GM19395 (cell line): ENCODE measurements at regions not wholly inside any gene's neighbourhood (a gene's known extent, or its start where the extent isn't known, plus 50 kb on each side); places are given as distances from the start of the nearest gene placed in this dataset.

Experiments used
- ATAC-seq: cut with Tn5 transposase; IDR thresholded peaks from one replicate; pipeline ENCODE4 v1.9.1; 2021; ENCODE audit warnings: mild to moderate bottlenecking, moderate library complexity; ENCODE audit not compliant: unreplicated experiment

DNA sequence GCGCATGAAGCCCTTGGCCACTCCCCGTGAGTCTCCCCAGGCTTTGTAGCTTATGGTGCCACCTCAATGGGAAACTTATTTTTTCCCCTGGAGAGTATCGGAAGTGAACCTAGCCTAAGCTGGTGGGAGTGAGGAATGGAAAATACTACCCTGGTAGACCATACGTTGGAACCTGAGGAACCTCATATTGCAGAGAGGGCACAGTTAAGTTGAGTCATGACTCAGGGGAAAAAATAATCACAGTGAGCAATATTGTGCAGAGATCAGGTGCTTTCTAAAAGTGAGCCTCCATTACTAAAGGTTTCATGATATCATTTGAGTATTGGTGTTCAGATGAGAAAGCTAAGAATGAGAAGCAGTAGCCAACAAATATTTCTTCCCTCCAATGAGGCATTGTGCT, 360.5 kb upstream of the NT5C1B start:
- no peak for ATAC-seq

GRCh38 chr2:18940184-18940583, 350.8 kb upstream of the NT5C1B start:
- peak; percentile 96 for ATAC-seq

DNA sequence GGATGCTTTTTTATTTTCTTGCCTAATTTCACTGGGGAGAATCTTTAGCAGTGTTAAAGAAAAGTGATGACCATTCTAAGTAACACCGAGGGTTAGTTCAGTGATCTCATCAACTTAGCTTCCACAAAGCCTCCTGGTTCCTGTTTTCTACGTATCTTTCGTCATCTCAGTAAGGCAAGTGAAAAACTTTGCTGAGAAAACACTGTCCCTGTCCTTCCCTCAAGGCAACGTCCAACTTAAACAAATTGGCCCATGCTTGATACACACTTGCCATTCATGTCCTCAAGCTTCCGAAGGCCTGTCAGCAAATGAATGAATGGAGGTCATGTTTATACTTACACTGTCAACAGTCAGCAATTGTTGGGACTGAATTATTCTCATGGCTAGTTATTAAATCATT, 350.4 kb upstream of the NT5C1B start:
- ATAC-seq, result peak; percentile 49

DNA sequence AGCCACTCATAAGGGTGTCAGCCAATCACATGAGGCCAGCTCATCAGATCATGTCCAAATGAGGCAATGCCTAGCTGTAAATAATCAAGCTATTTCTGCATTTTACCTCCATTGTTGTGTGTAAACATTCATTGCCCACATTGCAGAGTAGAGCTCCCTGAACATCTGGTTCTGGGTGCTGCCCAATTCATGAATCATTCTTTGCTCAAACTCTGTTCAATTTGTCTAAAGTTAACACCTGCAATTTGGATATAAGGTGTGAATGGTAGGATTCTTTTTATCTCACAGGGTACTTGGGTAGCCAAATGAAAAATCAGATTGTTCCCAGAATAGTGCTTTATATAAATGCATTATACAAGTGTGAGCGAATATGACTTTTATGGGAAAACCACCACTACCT, 345.5 kb upstream of the NT5C1B start:
- no peak for ATAC-seq

DNA sequence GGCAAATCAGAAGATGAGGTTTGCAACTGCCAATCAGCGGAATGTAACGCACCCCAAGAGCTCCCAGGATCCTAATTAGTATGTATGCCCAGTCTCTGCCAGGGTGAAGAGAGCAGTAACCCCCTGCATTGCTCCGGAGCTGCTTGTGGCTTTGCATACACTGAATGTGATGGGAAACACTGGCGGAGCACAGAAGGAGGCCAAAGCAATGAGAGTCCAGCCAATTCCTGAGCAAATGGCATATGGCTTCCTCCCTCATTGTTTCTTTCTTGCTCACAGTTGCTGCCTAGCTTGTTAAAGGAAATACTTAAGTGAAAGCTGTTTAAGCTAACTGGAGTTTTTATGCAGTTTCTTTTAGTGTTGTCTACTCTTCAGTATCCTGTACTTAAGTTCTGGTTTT, 343.5 kb upstream of the NT5C1B start:
- ATAC-seq, result no peak

- ATAC-seq, result no peak
Observed at GRCh38 chr2:18930971-18931370, 341.6 kb upstream of the NT5C1B start.

- ATAC-seq, result no peak
Observed at GRCh38 chr2:18927525-18928232, 338.3 kb upstream of the NT5C1B start.

GRCh38 chr2:18926631-18927524, 337.5 kb upstream of the NT5C1B start:
- no peak for ATAC-seq

DNA sequence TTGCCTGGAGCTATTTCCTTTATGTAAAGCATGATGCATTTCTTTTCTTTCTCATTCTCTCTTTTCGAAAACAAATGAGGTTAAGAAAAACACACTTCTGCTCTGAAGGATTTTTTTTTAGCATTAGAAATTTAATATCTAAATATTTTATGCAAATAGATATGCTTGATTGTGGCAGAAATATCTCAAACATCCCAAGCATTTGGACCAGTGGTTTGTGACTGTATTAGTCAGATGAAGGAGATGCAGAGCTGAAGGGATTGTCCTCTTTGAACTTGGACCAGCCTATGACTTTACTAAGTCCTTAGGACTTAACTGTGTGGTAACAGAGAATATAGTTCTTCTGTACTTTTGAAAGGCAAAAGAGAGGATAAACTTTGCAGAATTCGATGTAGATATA, 335.9 kb upstream of the NT5C1B start:
- ATAC-seq, result no peak

GRCh38 chr2:18924886-18925285, 335.5 kb upstream of the NT5C1B start:
- ATAC-seq, result no peak

GRCh38 chr2:18924386-18924785, 335.0 kb upstream of the NT5C1B start:
- ATAC-seq, result no peak

GRCh38 chr2:18922276-18922675, 332.9 kb upstream of the NT5C1B start:
- no peak for ATAC-seq

GRCh38 chr2:18918280-18918679, 328.9 kb upstream of the NT5C1B start:
- no peak for ATAC-seq

GRCh38 chr2:18915227-18915626, 325.9 kb upstream of the NT5C1B start:
- ATAC-seq, result no peak

DNA sequence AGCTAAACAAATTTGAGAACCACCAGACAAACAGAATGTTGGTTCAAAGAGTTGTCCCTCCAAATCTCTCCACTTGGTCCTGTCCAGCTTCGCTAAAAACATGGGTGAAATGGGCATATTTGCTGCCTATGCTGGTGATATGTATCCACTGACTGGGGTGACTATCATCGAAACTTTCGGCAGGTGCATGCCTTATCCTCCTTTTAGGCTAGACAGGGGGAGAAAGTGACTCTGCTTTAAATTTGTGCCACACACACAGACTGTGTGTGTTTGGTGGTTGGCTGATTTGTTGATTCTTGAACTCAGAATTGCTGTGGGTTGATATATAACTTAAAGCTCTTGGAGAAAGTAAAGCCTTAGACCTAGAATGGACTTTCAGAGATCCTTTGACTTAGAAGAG, 324.1 kb upstream of the NT5C1B start:
- ATAC-seq, result no peak

- no peak for ATAC-seq
Observed at GRCh38 chr2:18912225-18912888, 323.0 kb upstream of the NT5C1B start.

- ATAC-seq, result no peak
Observed at GRCh38 chr2:18911416-18911815, 322.0 kb upstream of the NT5C1B start.

DNA sequence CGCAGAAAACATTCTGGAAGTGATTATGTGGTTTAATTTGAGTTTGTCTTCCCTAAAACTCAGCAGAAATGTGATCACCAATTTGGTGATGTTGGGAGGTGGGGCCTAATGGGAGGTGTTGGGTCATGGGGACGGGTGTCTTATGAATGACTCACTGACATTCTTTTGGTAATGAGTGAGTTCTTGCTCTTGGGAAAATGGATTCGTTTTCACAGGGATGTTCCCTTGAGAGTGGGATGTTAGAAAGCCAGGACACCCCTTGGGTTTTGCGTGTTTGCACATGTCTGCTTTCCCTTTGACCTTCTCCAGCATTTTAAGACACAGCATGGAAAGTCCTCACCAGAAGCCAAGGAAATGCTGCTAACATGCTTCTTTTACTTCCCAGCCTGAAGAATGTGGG, 321.5 kb upstream of the NT5C1B start:
- ATAC-seq, result no peak

DNA sequence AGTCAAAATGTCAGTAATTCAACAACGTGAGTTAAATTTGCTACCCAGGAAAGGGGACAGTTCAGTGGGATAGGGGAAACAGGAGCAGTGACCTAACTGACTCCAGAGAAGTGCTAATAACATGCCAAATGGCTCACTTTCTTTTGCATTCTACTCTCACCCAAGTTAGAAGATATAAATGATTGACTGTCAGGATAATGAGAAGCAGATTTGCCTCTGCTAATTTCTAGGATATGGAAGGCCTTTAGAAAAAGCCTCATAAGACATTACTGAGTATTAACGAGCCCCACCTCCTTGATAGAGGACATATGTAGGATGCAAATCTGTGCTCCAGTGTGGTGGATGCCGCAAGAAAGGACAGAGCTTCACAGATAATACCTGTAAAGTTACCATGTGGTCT, 318.6 kb upstream of the NT5C1B start:
- ATAC-seq, result no peak

DNA sequence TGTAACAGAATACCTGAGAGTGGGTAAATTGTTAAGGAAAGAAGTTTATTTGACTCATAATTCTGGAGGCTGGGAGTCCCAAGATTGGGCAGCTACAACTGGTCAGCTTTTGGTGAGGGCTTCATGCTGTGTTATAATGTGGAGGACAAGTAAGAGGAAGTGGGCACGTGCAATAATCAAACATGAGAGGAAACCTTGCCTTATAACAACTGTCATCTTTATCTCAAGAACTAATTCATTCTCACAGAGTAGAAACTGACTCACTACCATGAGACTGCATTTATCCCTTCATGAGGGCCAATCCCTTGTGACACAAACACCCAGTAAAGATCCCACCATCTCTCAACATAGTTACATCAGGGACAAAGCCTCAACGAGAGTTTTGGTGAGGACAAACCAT, 318.1 kb upstream of the NT5C1B start:
- ATAC-seq, result no peak

DNA sequence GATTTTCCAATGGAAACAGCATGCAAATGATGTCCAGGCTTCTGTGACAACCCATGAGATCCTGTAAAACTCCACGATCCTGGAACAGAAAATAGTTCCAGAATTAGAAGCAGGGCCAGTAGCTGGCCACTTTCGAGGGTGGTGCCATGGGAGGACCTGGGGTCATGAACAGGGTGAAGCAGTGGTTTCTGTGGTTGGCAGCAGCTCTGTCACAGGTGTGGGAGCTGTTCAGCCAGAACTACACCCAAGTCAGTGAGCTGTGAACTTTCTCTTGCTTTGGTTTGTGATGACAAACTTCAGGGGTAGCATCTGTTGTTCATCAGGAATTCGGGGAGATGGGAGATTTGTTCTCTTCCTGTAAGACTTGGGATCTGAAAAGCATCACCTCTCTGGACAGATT, 314.4 kb upstream of the NT5C1B start:
- peak; percentile 96 for ATAC-seq

- ATAC-seq, result no peak
Observed at GRCh38 chr2:18901242-18901641, 311.9 kb upstream of the NT5C1B start.
